HL-60 (cell line): ENCODE measurements at regions not wholly inside any gene's neighbourhood (a gene's known extent, or its start where the extent isn't known, plus 50 kb on each side); places are given as distances from the start of the nearest gene placed in this dataset.
A peak's percentile ranks its signal among the peaks of the same experiment; 100 is the strongest.

Source experiments
- DNase-seq, 2 experiments: peaks; one replicate each; pipeline ENCODE4 v3.0.0-alpha.2; 2010 to 2020; ENCODE audit warnings: low read depth in 1 of 2, low spot score in 1 of 2
- H3K27ac ChIP-seq: fragments of 250-450 bp; sonication (Bioruptor Pico); replicated peaks from 2 replicates; pipeline ENCODE4 v1.5.1; 2020; ENCODE audit warnings: mild to moderate bottlenecking, moderate library complexity
- H3K27me3 ChIP-seq: fragments of 250-450 bp; sonication (Bioruptor Pico); 2 replicates; pipeline ENCODE4 v1.5.1; 2021; ENCODE audit warnings: mild to moderate bottlenecking, moderate library complexity; ENCODE audit not compliant: insufficient read depth, poor library complexity, severe bottlenecking
- H3K4me3 ChIP-seq: replicated peaks from 2 replicates; pipeline ENCODE4 v1.5.1; 2011; ENCODE audit warnings: mild to moderate bottlenecking, control low read depth, low read length; ENCODE audit not compliant: insufficient read depth
- CTCF ChIP-seq: IDR thresholded peaks from one replicate; pipeline ENCODE4 v1.5.1; 2011; ENCODE audit warnings: low read length, control low read depth, inconsistent platforms; ENCODE audit not compliant: insufficient read depth
- GABPA ChIP-seq: IDR thresholded peaks from 2 replicates; pipeline ENCODE4 v1.6.1; 2012; ENCODE audit warnings: low read depth
- POLR2AphosphoS5 ChIP-seq: IDR thresholded peaks from 2 replicates; pipeline ENCODE4 v1.6.1; 2012; ENCODE audit warnings: low read depth
- SPI1 ChIP-seq: IDR thresholded peaks from 2 replicates; pipeline ENCODE4 v1.6.1; 2012; ENCODE audit warnings: low read depth, mild to moderate bottlenecking, borderline replicate concordance
- TF ChIP-seq, protein P1 (sequence below): IDR thresholded peaks from 2 replicates; pipeline ENCODE4 v1.6.1; 2012; ENCODE audit warnings: low read depth; ENCODE audit not compliant: insufficient replicate concordance

- DNase-seq, result peak in 1 of 2 experiments; percentile 52
- Histone ChIP-seq H3K27ac (no peak overlapping the region), H3K4me3 (no peak overlapping the region), H3K27me3 (no peaks in the 10 kb centered on the region)
- no peak for TF ChIP-seq GABPA
- no peak for TF ChIP-seq POLR2AphosphoS5
- no peak for TF ChIP-seq SPI1
- no peak for TF ChIP-seq CTCF
- TF ChIP-seq, protein P1, sequence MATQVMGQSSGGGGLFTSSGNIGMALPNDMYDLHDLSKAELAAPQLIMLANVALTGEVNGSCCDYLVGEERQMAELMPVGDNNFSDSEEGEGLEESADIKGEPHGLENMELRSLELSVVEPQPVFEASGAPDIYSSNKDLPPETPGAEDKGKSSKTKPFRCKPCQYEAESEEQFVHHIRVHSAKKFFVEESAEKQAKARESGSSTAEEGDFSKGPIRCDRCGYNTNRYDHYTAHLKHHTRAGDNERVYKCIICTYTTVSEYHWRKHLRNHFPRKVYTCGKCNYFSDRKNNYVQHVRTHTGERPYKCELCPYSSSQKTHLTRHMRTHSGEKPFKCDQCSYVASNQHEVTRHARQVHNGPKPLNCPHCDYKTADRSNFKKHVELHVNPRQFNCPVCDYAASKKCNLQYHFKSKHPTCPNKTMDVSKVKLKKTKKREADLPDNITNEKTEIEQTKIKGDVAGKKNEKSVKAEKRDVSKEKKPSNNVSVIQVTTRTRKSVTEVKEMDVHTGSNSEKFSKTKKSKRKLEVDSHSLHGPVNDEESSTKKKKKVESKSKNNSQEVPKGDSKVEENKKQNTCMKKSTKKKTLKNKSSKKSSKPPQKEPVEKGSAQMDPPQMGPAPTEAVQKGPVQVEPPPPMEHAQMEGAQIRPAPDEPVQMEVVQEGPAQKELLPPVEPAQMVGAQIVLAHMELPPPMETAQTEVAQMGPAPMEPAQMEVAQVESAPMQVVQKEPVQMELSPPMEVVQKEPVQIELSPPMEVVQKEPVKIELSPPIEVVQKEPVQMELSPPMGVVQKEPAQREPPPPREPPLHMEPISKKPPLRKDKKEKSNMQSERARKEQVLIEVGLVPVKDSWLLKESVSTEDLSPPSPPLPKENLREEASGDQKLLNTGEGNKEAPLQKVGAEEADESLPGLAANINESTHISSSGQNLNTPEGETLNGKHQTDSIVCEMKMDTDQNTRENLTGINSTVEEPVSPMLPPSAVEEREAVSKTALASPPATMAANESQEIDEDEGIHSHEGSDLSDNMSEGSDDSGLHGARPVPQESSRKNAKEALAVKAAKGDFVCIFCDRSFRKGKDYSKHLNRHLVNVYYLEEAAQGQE, result no peak
Observed at GRCh38 chr2:181810823-181811695, 80.5 kb upstream of the ITPRID2 start.

GRCh38 chr2:181812106-181812743 is 79.3 kb upstream of the ITPRID2 start:
- no peak overlapping the region for H3K27ac ChIP-seq
- DNase-seq, result no peak
- no peaks in the 10 kb centered on the region for H3K27me3 ChIP-seq
- H3K4me3 ChIP-seq, result no peak overlapping the region
- no peak for TF ChIP-seq GABPA
- TF ChIP-seq, protein P1, result no peak
- TF ChIP-seq POLR2AphosphoS5, result no peak
- no peak for TF ChIP-seq CTCF
- no peak for TF ChIP-seq SPI1

DNA sequence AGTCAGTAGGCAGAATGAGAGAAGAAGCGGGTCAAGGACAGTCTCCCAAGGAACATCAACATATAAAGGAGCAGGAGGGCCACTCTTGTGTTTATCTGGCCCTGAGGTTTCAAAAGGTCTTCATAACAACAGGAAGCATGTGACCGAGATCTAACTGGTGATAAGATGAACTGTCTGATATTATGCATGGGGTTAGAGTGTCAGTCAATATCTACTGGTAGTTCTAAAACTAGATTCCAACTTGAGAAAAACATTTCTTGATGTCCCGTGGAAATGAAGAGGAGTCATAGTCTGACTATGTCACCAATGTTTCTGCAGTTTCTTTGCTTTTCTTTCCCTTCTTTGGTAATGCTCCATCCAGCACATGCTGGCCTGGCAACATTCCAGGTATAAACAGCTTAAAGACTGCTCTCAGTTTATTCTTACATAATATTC is 77.5 kb upstream of the ITPRID2 start:
- DNase-seq, result peak; percentile 34 to 45

More for the DNA sequence above, 77.5 kb upstream of the ITPRID2 start:
- Histone ChIP-seq H3K27me3 (no peaks in the 10 kb centered on the region), H3K27ac (no peak overlapping the region), H3K4me3 (no peak overlapping the region)
- TF ChIP-seq CTCF (no peak), POLR2AphosphoS5 (no peak), GABPA (no peak), SPI1 (no peak)
- TF ChIP-seq, protein P1, result no peak
